Right kidney (tissue), 1 donor: ENCODE measurements at regions not wholly inside any gene's neighbourhood (a gene's known extent, or its start where the extent isn't known, plus 50 kb on each side); places are given as distances from the start of the nearest gene placed in this dataset.
"Not testable (repeated sequence)": the region's sequence is repeated elsewhere in the genome, so short reads cannot be mapped to it uniquely, and the experiment has no call there.

Source experiments
- DNase-seq: peaks from one replicate; pipeline ENCODE4 v3.0.0-alpha.2; 2016

- DNase-seq, result no peak
These were observed 481.5 kb downstream of the CD109 start for GRCh38 chr6:74177506-74177905.

GRCh38 chr6:74170550-74170949, 474.5 kb downstream of the CD109 start:
- not testable (repeated sequence) for DNase-seq

- no peak for DNase-seq
These were observed 474.1 kb downstream of the CD109 start for GRCh38 chr6:74170118-74170517.

GRCh38 chr6:74167976-74168375, 472.0 kb downstream of the CD109 start:
- no peak for DNase-seq

GRCh38 chr6:74167511-74167910, 471.5 kb downstream of the CD109 start:
- DNase-seq, result no peak

DNA sequence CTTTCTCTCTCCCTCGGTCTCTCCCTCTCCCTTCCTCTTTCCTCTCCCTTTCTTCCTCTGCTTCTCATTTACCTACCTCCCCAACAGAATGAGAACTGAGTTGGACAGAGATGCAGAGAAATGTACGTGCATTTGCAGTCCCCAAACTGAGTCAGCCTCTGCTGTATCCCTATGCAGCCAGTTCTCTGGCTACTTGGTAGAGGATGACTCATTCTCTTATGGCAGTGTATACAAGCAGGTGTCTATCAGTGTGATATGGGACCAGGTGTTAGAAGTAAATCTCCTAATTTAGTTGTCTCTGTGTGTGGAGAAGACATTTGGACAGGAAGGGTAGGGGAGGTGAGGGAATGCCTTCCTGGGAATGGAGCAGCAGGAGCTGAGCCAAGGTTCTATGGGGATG, 470.8 kb downstream of the CD109 start:
- DNase-seq, result no peak

DNA sequence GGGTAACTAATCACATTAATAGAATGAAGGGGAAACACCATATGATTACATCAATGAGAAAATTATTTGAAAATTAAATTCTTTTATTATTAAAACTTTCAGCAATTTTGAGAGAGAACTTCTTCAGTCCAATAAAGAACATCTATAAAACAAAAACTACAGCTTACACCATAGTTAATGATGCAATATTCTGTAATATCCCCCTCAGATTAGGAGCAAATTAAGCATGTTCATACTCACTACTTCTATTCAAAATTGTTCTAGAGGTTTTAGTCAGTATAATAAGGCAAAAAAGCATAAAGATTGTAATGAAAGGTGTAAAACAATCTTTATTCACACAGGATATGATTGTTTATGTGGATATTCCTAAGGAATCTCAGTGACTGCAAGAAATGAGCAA, 465.4 kb downstream of the CD109 start:
- DNase-seq, result no peak

DNA sequence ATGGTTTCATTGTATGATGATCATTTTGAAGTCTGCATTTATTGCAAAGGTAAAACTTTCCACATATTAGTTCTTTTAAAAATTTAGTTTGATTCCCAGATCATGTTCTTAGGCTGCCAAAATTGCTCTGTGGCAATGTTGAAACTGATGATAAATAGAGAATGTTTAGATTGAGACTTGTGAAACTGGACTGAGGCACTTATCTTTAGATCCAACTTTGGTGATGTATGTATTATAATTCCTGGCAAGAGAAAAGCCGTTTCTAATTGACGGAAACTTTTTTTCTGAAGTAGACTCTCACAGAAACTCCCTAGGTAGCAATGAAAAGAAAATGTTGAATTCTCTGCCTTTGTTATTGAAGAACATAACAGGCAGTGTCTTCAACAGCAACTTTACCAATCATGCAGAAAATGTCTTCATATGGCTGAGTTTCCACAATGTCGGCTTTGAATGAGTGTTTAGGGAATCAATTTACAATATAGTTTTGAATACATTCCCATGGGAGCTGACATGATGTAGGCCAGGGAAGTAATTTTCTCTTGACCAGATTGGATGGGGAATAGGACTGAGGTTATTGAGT, 456.2 kb downstream of the CD109 start:
- no peak for DNase-seq

GRCh38 chr6:74145931-74146330, 449.9 kb downstream of the CD109 start:
- DNase-seq, result no peak

DNA sequence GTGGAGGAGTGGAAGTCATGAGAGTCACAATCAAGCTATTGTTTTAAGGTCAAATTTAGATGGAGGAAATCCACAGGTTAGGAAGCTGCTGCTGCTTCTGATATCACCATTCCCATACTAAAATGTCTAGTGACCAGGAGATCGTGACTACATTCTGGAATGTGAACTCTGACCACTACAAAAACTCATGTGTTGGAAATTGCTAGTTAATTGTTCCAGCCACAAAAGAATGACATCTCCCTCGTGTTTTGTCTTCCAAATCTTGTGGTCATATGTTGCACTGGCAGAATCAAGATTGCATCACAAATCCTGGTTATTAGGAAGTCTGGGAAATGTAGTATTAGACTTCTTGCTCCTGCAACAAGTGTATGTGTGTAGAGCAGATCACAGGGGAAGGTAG, 441.9 kb downstream of the CD109 start:
- no peak for DNase-seq

DNA sequence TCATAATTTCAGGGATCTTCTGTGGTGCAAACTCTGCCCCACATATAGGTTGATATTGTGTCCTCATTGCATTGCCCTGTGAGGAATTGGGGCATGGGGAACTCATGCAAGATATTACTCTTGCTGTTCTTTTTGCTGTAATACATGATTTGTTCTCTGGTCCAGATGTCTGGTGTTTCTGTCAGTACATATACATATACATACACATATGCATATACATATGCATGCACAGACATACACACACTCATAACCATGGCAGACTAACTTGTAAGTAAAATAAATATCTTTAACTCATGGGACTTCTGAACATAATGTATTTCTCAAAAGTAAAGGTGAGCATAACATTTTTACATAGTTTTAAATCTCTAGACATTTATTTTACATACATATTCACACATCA, 438.3 kb downstream of the CD109 start:
- no peak for DNase-seq

- DNase-seq, result no peak
These were observed 437.1 kb downstream of the CD109 start for GRCh38 chr6:74133073-74133472.

DNA sequence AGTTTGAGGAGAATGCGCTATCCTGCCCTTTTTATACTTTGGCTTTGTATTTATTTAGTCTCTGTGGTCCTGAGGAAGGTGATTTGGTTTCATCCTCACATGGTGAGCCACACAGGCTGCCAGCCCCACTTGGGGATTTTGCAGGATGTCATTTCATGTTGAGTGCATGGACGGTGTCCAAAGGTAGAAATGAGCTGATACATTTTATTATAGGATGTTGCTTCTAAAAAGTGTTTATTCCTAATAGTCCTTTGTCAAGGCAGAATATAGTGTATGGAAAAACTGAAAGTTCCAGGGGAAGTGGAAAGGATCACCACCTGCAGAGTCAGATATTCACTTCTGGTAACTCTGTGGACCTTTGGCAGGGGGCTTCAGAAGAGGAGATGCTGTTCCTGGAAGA, 434.6 kb downstream of the CD109 start:
- no peak for DNase-seq

- DNase-seq, result no peak
These were observed 432.5 kb downstream of the CD109 start for GRCh38 chr6:74128536-74128935.

DNA sequence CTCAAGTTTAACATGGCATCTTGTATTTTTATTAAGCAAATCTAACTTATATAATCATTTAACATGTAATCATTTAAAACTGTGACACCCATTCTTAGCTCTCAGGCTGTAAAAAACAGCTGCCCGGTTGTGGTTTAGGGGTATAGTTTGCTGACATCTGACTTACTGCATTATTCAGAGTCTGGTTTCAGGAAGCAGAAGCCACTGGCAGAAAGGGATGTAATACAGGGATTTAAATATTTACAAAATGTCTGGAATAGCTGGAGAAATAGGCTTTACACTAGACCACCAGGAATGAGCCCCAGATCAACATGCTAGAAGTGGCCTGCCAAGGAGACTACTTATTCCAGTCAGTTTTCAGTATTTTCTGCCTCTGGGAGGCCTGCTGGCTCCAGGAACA, 421.1 kb downstream of the CD109 start:
- no peak for DNase-seq

- DNase-seq, result no peak
These were observed 419.7 kb downstream of the CD109 start for GRCh38 chr6:74115674-74116073.

- no peak for DNase-seq
These were observed 418.4 kb downstream of the CD109 start for GRCh38 chr6:74114428-74114827.

DNA sequence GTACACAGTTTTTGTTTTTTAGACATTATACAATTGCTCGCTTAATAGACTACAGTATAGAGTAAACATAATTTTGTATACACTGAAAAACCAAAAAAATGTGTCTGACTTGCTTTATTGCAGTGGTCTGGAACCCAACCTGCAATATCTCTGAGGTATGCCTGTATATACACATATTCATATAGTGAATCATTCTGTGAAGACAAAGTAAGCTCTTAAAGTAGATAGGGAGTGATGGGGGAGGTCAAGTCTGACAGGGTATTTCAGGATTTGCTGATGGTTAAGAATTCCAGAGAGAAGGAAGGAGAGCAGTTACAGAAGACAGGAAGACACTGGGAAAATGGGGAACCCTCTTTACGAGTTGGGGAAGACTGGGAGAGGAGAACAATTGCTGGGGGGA, 417.9 kb downstream of the CD109 start:
- no peak for DNase-seq

GRCh38 chr6:74103417-74103816, 407.4 kb downstream of the CD109 start:
- DNase-seq, result no peak

DNA sequence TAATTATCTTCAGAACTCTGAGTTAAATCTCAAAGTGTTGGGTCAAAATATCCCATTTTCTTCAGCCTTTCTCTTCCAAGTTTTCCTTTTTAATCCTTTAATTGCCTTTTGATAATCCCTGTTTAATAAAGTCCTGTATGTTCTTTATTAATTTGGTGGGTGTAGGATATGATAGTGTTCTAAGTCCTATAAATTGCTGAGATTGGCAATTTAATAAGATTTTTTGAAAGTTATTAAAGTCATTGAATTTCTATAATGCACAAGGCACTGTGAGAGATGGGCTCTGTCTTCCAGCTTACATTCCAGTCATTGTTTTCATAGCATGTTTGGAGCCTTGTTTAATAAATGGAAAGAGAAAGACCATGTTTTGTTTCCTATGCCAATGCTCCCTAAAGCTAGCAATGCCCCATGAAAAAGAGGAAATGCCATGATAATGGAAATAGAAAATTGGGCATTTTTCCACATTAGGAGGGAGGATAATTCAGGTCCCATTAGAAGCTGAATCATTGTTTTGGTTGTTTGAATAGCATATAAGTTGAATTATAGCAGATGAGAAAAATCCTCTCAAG, 404.8 kb downstream of the CD109 start:
- DNase-seq, result no peak

GRCh38 chr6:74096329-74096728, 400.3 kb downstream of the CD109 start:
- no peak for DNase-seq

DNA sequence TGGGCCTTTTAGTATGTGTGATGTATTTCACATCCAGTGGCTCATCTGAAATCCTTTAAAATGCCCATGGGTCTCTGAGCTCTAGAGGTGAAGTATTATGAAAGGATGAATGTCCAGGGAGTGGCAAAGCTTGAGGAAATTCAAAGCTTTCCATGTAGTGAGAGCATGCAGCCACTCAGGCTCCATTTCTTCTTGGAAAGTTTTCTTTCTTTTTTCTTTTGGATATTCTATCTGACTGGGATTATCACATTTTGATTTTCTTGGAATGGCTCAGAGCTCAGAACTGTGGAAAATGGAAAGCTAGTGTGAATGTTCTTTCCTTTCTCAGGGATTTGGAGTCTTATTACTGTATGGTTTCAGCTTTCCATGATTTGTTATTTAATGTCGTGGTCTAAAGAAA, 397.4 kb downstream of the CD109 start:
- no peak for DNase-seq

GRCh38 chr6:74091794-74092157, 395.8 kb downstream of the CD109 start:
- DNase-seq, result no peak

GRCh38 chr6:74091136-74091793, 395.3 kb downstream of the CD109 start:
- DNase-seq, result peak; percentile 18
